Heart right ventricle (tissue), 16 donors: ENCODE measurements at regions not wholly inside any gene's neighbourhood (a gene's known extent, or its start where the extent isn't known, plus 50 kb on each side); places are given as distances from the start of the nearest gene placed in this dataset.

ENCODE experiments used
- ATAC-seq, 8 donors: fragments of 200-7000 bp; cut with Tn5 transposase; one replicate each; pipeline ENCODE4 v1.9.1; 2020; ENCODE audit warnings: mild to moderate bottlenecking in 8 of 8, moderate library complexity in 8 of 8, moderate number of reproducible peaks in 1 of 8
- DNase-seq, 2 donors: peaks; one replicate each; pipeline ENCODE4 v3.0.0-alpha.2; 2020
- H3K27ac ChIP-seq, 10 donors: fragments of 200-600 bp; sonication (generic) in 2 of 10; one replicate each; pipeline versions ENCODE4 v1.5.0 to v1.8.0; 2020 to 2022; ENCODE audit warnings: mild to moderate bottlenecking in 3 of 10
- H3K27me3 ChIP-seq, 7 donors: fragments of 200-600 bp; one replicate each; pipeline ENCODE4 v1.8.0; 2021 to 2022; ENCODE audit warnings: mild to moderate bottlenecking in 2 of 7
- H3K36me3 ChIP-seq, 9 donors: fragments of 200-600 bp; sonication (generic) in 1 of 9; one replicate each; pipeline versions ENCODE4 v1.5.0 to v1.8.0; 2020 to 2022; ENCODE audit warnings: mild to moderate bottlenecking in 2 of 9
- H3K4me1 ChIP-seq, 9 donors: fragments of 200-600 bp; sonication (generic) in 1 of 9; one replicate each; pipeline versions ENCODE4 v1.5.0 to v1.8.0; 2020 to 2022; ENCODE audit warnings: mild to moderate bottlenecking in 4 of 9
- H3K4me3 ChIP-seq, 10 donors: fragments of 200-600 bp; sonication (generic) in 2 of 10; one replicate each; pipeline versions ENCODE4 v1.5.0 to v1.8.0; 2020 to 2022; ENCODE audit warnings: mild to moderate bottlenecking in 7 of 10, moderate library complexity in 2 of 10
- H3K9me3 ChIP-seq, 11 donors: fragments of 200-600 bp in 10 of 11; sonication (generic) in 2 of 11; one replicate each; pipeline versions ENCODE4 v1.5.0 to v1.8.0; 2013 to 2022; ENCODE audit warnings: mild to moderate bottlenecking in 2 of 11, control low read depth in 1 of 11, moderate library complexity in 1 of 11
- WGBS, 2 donors: extraction: QIAGEN DNeasy Blood & Tissue Kit; methylation state at CpG; one replicate each; pipeline ENCODE4 v1.1.7; 2013; ENCODE audit warnings: inconsistent platforms in 1 of 2; 5-methylcytosine and 5-hydroxymethylcytosine counted together
- intact Hi-C, 10 donors: fragments of 100-400 bp; cut with DNase I; formaldehyde crosslinking; loops; one replicate each; pipeline versions ENCODE4 v1.11.1 to v1.14.2; 2022
- TF ChIP-seq, protein P1 (sequence below), 9 donors: fragments of 200-600 bp; sonication (generic) in 2 of 9; IDR thresholded peaks; one replicate each; pipeline versions ENCODE4 v1.5.0 to v1.8.0; 2021 to 2022; ENCODE audit warnings: antibody characterized with exemption in 9 of 9, mild to moderate bottlenecking in 5 of 9, moderate library complexity in 1 of 9
- donor health status: Arrhythmogenic right ventricular cardiomyopathy.
- donor health status: ischemic (EF 13 %, LVEDD 7.1; RV severe dilation, severe dysfunction).
- donor health status: healthy with polysubstance abuse.
- donor health status: DM: no; HTN: yes; CAD: no.
- donor health status: DM: no; HTN: no; CAD: no.
- donor health status: ischemic (EF 25% LVEDD 6.9; RV normal size, moderate dysfunction).
- donor health status: ischemic (EF 25% LVEDD 5.7; RV mildly dilated, moderate dysfunction).
- donor health status: healthy.
- donor health status: DM: yes; HTN: yes; CAD: no.
- donor health status: Ischemic cardiomyopathy.
- donor health status: ischemic (EF 35%, LVEDD 5.7; RV mildly dilated, moderate dysfunction).
- donor health status: nonischemic (EF 11% LVEDD 7.7; RV severe dilation, severe dysfunction).
- donor health status: DM: yes; HTN: yes; CAD: no.
- donor health status: PGD.
- donor health status: ischemic (EF 29% LVEDD 5.4; RV normal size, mild dysfunction).
- donor health status: nonischemic (EF 23%, LVEDD 6.1; RV moderate dilation, normal function).

DNA sequence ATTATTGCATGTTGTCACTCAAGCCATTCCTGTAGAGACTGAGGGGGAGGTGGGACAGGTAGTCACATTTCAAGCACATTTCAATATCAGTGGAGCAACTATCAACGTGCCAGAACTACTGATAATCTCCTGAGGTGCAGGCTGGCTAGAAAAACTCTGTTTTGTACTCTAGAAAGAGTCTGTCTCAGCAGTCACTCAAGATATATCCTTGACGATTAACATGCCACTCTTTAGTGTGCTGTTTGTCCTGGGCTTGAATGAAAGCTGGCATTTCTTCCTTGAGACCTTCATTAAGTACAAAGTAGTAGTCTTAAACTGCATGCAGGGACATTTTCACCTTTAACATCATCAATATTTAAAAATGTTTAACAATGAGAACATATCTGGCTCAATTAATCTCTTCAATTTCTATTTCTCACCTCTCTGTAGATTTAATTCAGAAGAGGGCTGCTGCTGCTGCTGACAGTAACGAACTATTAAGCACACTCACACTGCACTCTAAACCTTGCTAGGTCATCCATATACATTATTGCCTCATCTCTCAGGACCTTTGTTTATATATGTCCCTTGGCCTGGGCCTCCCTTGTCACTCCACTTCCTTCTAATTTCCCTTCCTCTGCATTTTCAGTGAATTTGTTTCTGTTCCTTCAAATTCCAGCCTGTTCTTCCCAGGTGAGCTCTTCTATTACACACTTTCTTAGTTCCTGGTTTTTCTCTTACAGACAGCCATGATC lies 412.0 kb downstream of the HAPSTR1 start:
- TF ChIP-seq, protein P1, sequence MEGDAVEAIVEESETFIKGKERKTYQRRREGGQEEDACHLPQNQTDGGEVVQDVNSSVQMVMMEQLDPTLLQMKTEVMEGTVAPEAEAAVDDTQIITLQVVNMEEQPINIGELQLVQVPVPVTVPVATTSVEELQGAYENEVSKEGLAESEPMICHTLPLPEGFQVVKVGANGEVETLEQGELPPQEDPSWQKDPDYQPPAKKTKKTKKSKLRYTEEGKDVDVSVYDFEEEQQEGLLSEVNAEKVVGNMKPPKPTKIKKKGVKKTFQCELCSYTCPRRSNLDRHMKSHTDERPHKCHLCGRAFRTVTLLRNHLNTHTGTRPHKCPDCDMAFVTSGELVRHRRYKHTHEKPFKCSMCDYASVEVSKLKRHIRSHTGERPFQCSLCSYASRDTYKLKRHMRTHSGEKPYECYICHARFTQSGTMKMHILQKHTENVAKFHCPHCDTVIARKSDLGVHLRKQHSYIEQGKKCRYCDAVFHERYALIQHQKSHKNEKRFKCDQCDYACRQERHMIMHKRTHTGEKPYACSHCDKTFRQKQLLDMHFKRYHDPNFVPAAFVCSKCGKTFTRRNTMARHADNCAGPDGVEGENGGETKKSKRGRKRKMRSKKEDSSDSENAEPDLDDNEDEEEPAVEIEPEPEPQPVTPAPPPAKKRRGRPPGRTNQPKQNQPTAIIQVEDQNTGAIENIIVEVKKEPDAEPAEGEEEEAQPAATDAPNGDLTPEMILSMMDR (IDR thresholded peaks at IDR 0.05), result no peak
- WGBS, 2 donors, result 31 to 36% methylated on average over 3 of the region's 3 CpGs
- Histone ChIP-seq H3K36me3 (no peaks in the 10 kb centered on the region), H3K27me3 (peaks cover 0 to 4% (median 0%) of the 10 kb centered on the region in 7 donors), H3K27ac (no peak overlapping the region), H3K9me3 (no peaks in the 10 kb centered on the region), H3K4me1 (no peaks in the 10 kb centered on the region), H3K4me3 (no peak overlapping the region)
- DNase-seq (no peak), ATAC-seq (no peak)
- intact Hi-C loops, result loop anchor here in 1 of 10 donors (10.0 kb wide), 1 partner anchor 199 kb away; no protein-coding TSS in a partner anchor

DNA sequence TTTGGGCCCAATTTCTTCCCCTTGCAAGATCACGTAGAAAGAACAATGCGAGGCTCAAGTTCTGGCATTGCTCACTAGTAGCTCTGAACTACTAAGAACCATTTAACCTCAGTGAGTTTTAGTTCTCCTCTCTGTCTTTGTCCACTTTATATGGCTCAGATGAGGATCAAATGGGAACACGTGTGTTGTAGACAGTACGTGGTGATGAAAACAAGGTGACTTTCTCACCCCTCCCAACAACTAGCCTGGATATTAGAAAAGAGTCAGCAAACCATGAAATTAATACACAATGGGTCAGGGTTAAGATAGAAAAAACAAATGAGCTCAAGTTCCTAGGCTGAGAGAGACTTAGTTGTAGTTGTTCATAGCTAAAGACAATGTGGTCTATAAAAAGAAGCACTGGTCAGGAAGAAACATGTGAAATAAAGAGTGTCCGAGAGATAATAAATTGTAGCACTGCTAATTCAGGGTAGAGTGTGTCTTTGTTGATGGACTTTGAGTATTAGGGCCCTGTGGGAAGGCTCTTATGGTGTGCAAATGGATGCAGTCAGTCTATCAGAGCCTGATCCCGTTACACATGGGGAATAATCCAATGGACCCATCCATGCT lies 417.0 kb downstream of the HAPSTR1 start:
- no peaks in the 10 kb centered on the region for H3K36me3 ChIP-seq
- ATAC-seq, result no peak
- intact Hi-C loops, result loop anchor here in 1 of 10 donors (10.0 kb wide), 1 partner anchor 204 kb away; no protein-coding TSS in a partner anchor
- H3K4me3 ChIP-seq, result no peak overlapping the region
- no peak overlapping the region for H3K27ac ChIP-seq
- H3K9me3 ChIP-seq, result peaks cover 0 to 11% (median 5%) of the 10 kb centered on the region in 11 donors
- H3K4me1 ChIP-seq, result no peaks in the 10 kb centered on the region
- H3K27me3 ChIP-seq, result peaks cover 0 to 4% (median 0%) of the 10 kb centered on the region in 7 donors
- DNase-seq, result no peak
- WGBS, 2 donors, result 83 to 90% methylated on average over 6 of the region's 6 CpGs
- TF ChIP-seq, protein P1 (IDR thresholded peaks at IDR 0.05), result no peak

- Histone ChIP-seq H3K4me1 (no peaks in the 10 kb centered on the region), H3K27ac (no peak overlapping the region), H3K36me3 (no peaks in the 10 kb centered on the region), H3K4me3 (no peak overlapping the region), H3K27me3 (peaks cover 0 to 4% (median 0%) of the 10 kb centered on the region in 7 donors), H3K9me3 (peaks cover 0 to 14% (median 7%) of the 10 kb centered on the region in 11 donors)
- intact Hi-C loops, result loop anchor here in 1 of 10 donors (10.0 kb wide), 1 partner anchor 205 kb away; no protein-coding TSS in a partner anchor
- ATAC-seq (no peak), DNase-seq (no peak)
- TF ChIP-seq, protein P1 (IDR thresholded peaks at IDR 0.05), result no peak
- 54 to 62% methylated on average over 2 of the region's 2 CpGs for WGBS, 2 donors
Observed at GRCh38 chr16:9509663-9510062, 418.2 kb downstream of the HAPSTR1 start.

- Histone ChIP-seq H3K4me1 (no peaks in the 10 kb centered on the region), H3K4me3 (no peak overlapping the region), H3K36me3 (no peaks in the 10 kb centered on the region), H3K27me3 (peaks cover 0 to under 1% (median 0%) of the 10 kb centered on the region in 7 donors), H3K27ac (no peak overlapping the region), H3K9me3 (peaks cover 0 to 15% (median 9%) of the 10 kb centered on the region in 11 donors)
- DNase-seq (no peak), ATAC-seq (no peak)
- intact Hi-C loops, result no loop called here
- TF ChIP-seq, protein P1 (IDR thresholded peaks at IDR 0.05), result no peak
- 84 to 85% methylated on average over 7 of the region's 7 CpGs for WGBS, 2 donors
Observed at GRCh38 chr16:9511389-9511788, 419.9 kb downstream of the HAPSTR1 start.
